H9 (cell line): ENCODE measurements at regions not wholly inside any gene's neighbourhood (a gene's known extent, or its start where the extent isn't known, plus 50 kb on each side); places are given as distances from the start of the nearest gene placed in this dataset.

Experiments used
- DNase-seq: peaks from one replicate; pipeline ENCODE4 v3.0.0-alpha.2; 2017
- H2AFZ ChIP-seq: one replicate; pipeline ENCODE4 v1.6.1; 2013; ENCODE audit warnings: mild to moderate bottlenecking, low read length, control low read depth, moderate library complexity
- H2AK5ac ChIP-seq: 2 replicates; pipeline ENCODE4 v1.6.1; 2013; ENCODE audit warnings: low read length, control low read depth, mixed read lengths; ENCODE audit not compliant: insufficient read length
- H2BK120ac ChIP-seq: one replicate; pipeline ENCODE4 v1.6.1; 2013; ENCODE audit warnings: low read depth, mild to moderate bottlenecking, low read length, control low read depth, inconsistent platforms; ENCODE audit not compliant: poor library complexity, severe bottlenecking
- H2BK12ac ChIP-seq: 2 replicates; pipeline ENCODE4 v1.6.1; 2013; ENCODE audit warnings: low read length, control low read depth, mixed read lengths, low read depth; ENCODE audit not compliant: insufficient read length
- H2BK15ac ChIP-seq: 2 replicates; pipeline ENCODE4 v1.6.1; 2013; ENCODE audit warnings: low read depth, low read length, control low read depth
- H2BK20ac ChIP-seq: one replicate; pipeline ENCODE4 v1.6.1; 2013; ENCODE audit warnings: low read depth, mild to moderate bottlenecking, low read length, control low read depth, inconsistent platforms; ENCODE audit not compliant: poor library complexity, severe bottlenecking
- H2BK5ac ChIP-seq: 2 replicates; pipeline ENCODE4 v1.6.1; 2013; ENCODE audit warnings: low read length, control low read depth, mixed read lengths; ENCODE audit not compliant: insufficient read length
- H3K14ac ChIP-seq: 2 replicates; pipeline ENCODE4 v1.6.1; 2013; ENCODE audit warnings: low read length, control low read depth; ENCODE audit not compliant: insufficient read depth
- H3K18ac ChIP-seq: 2 replicates; pipeline ENCODE4 v1.6.1; 2013; ENCODE audit warnings: low read depth, mild to moderate bottlenecking, mixed read lengths, low read length, control low read depth; ENCODE audit not compliant: insufficient read length
- H3K23ac ChIP-seq: 2 replicates; pipeline ENCODE4 v1.6.1; 2013; ENCODE audit warnings: low read length, control low read depth, mixed read lengths, low read depth; ENCODE audit not compliant: insufficient read length
- H3K23me2 ChIP-seq: 2 replicates; pipeline ENCODE4 v1.6.1; 2013; ENCODE audit warnings: low read depth, mild to moderate bottlenecking, mixed read lengths, low read length, control low read depth; ENCODE audit not compliant: insufficient read length, poor library complexity, severe bottlenecking
- H3K27ac ChIP-seq: 2 replicates; pipeline ENCODE4 v1.5.1; 2013; ENCODE audit warnings: low read length, control low read depth, mixed read lengths, low read depth; ENCODE audit not compliant: insufficient read length
- H3K27me3 ChIP-seq: 2 replicates; pipeline ENCODE4 v1.6.1; 2013; ENCODE audit warnings: low read length, control low read depth, inconsistent platforms; ENCODE audit not compliant: insufficient read depth
- H3K4ac ChIP-seq: 2 replicates; pipeline ENCODE4 v1.6.1; 2013; ENCODE audit warnings: low read depth, mild to moderate bottlenecking, control low read depth, inconsistent platforms, low read length, moderate library complexity
- H3K4me1 ChIP-seq: 2 replicates; pipeline ENCODE4 v1.6.1; 2013; ENCODE audit warnings: low read length, control low read depth, inconsistent platforms; ENCODE audit not compliant: insufficient read depth
- H3K4me2 ChIP-seq: 2 replicates; pipeline ENCODE4 v1.6.1; 2013; ENCODE audit warnings: low read length, control low read depth, mixed read lengths; ENCODE audit not compliant: insufficient read length, insufficient read depth
- H3K56ac ChIP-seq: 2 replicates; pipeline ENCODE4 v1.6.1; 2013; ENCODE audit warnings: low read depth, mild to moderate bottlenecking, mixed read lengths, low read length, control low read depth; ENCODE audit not compliant: insufficient read length
- H3K79me1 ChIP-seq: 2 replicates; pipeline ENCODE4 v1.6.1; 2013; ENCODE audit warnings: low read depth, mild to moderate bottlenecking, moderate library complexity, low read length, control low read depth, inconsistent platforms; ENCODE audit not compliant: insufficient read depth, poor library complexity, severe bottlenecking
- H3K79me2 ChIP-seq: 2 replicates; pipeline ENCODE4 v1.6.1; 2013; ENCODE audit warnings: low read length, control low read depth, inconsistent platforms; ENCODE audit not compliant: insufficient read depth
- H3K9ac ChIP-seq: 2 replicates; pipeline ENCODE4 v1.6.1; 2013; ENCODE audit warnings: low read length, control low read depth, mixed read lengths; ENCODE audit not compliant: insufficient read length; ENCODE audit errors: extremely low read depth
- H3K9me3 ChIP-seq: one replicate; pipeline ENCODE4 v1.6.1; 2013; ENCODE audit warnings: low read depth, low read length, inconsistent platforms; ENCODE audit not compliant: control insufficient read depth
- H3T11ph ChIP-seq: one replicate; pipeline ENCODE4 v1.6.1; 2013; ENCODE audit warnings: mild to moderate bottlenecking, low read length, control low read depth, inconsistent platforms
- H4K20me1 ChIP-seq: one replicate; pipeline ENCODE4 v1.6.1; 2013; ENCODE audit not compliant: control insufficient read depth, insufficient read length, insufficient read depth
- H4K5ac ChIP-seq: 2 replicates; pipeline ENCODE4 v1.6.1; 2013; ENCODE audit warnings: low read depth, mild to moderate bottlenecking, mixed read lengths, low read length, control low read depth; ENCODE audit not compliant: insufficient read length
- H4K8ac ChIP-seq: replicated peaks from 2 replicates; pipeline ENCODE4 v1.6.1; 2013; ENCODE audit warnings: low read length, control low read depth, mixed read lengths, low read depth; ENCODE audit not compliant: insufficient read length
- H4K91ac ChIP-seq: 2 replicates; pipeline ENCODE4 v1.6.1; 2013; ENCODE audit warnings: low read depth, mild to moderate bottlenecking, moderate library complexity, mixed read lengths, low read length, control low read depth; ENCODE audit not compliant: insufficient read length
- H3K27ac Mint-ChIP-seq, 3 experiments: 2 replicates in 2 of 3; 3 replicates in 1 of 3; pipeline ENCODE4 v1.8.0; 2020 to 2021; ENCODE audit warnings: mixed read lengths in 3 of 3, mild to moderate bottlenecking in 1 of 3, moderate library complexity in 1 of 3
- H3K27me3 Mint-ChIP-seq: 2 replicates; pipeline ENCODE4 v1.8.0; 2021; ENCODE audit warnings: low read depth, mild to moderate bottlenecking, moderate library complexity, mixed read lengths
- H3K36me3 Mint-ChIP-seq, 3 experiments: 2 replicates in 2 of 3; 3 replicates in 1 of 3; pipeline ENCODE4 v1.8.0; 2020 to 2021; ENCODE audit warnings: low read depth in 3 of 3, mixed read lengths in 3 of 3; ENCODE audit not compliant: insufficient read depth in 1 of 3
- H3K4me1 Mint-ChIP-seq, 2 experiments: 2 replicates each; pipeline ENCODE4 v1.8.0; 2020; ENCODE audit warnings: mixed read lengths in 2 of 2
- H3K4me3 Mint-ChIP-seq, 2 experiments: 2 replicates in 1 of 2; 3 replicates in 1 of 2; pipeline ENCODE4 v1.8.0; 2020 to 2021; ENCODE audit warnings: mild to moderate bottlenecking in 2 of 2, mixed read lengths in 2 of 2, moderate library complexity in 1 of 2
- H3K9me3 Mint-ChIP-seq, 2 experiments: 2 replicates in 1 of 2; 3 replicates in 1 of 2; pipeline ENCODE4 v1.8.0; 2020; ENCODE audit warnings: mild to moderate bottlenecking in 2 of 2, mixed read lengths in 2 of 2, moderate library complexity in 1 of 2
- CTCF ChIP-seq: fragments of 200-600 bp; sonication (generic); conservative IDR thresholded peaks from 3 replicates; pipeline ENCODE4 v1.8.0; 2021; ENCODE audit warnings: antibody characterized with exemption, mild to moderate bottlenecking
- WGBS: extraction: QIAGEN DNeasy Blood & Tissue Kit; methylation state at CpG from one replicate; pipeline ENCODE4 v1.1.7; 2013; ENCODE audit warnings: missing lambda C conversion rate, low lambda C conversion rate, mixed read lengths; ENCODE audit not compliant: insufficient read length; ENCODE audit errors: extremely low coverage; 5-methylcytosine and 5-hydroxymethylcytosine counted together

GRCh38 chr17:37833237-37833859, 88.5 kb upstream of the HNF1B start:
- Mint-ChIP-seq H3K27me3 (no peaks in the 10 kb centered on the region), H3K4me1 (peaks cover 20 to 25% of the 10 kb centered on the region in 2 experiments), H3K36me3 (no peaks in the 10 kb centered on the region), H3K27ac (no peak overlapping the region), H3K9me3 (no peaks in the 10 kb centered on the region), H3K4me3 (no peak overlapping the region)
- Histone ChIP-seq H3K14ac (no peak overlapping the region), H3K79me2 (no peaks in the 10 kb centered on the region), H4K5ac (no peak overlapping the region), H2AK5ac (no peak overlapping the region), H2BK120ac (no peak overlapping the region), H3K23me2 (no peaks in the 10 kb centered on the region), H3K4ac (no peak overlapping the region), H2BK20ac (no peak overlapping the region), H3K79me1 (no peaks in the 10 kb centered on the region), H3K4me2 (no peak overlapping the region), H2BK12ac (no peak overlapping the region), H3K9ac (no peak overlapping the region), H3K18ac (no peak overlapping the region), H3K23ac (no peak overlapping the region), H3K27ac (no peak overlapping the region), H4K20me1 (no peaks in the 10 kb centered on the region), H2AFZ (no peak overlapping the region), H3K9me3 (no peaks in the 10 kb centered on the region), H2BK15ac (no peak overlapping the region), H3K4me1 (peaks cover 2% of the 10 kb centered on the region; the same call in 1 of the 2 replicates), H3K27me3 (no peaks in the 10 kb centered on the region), H4K91ac (no peak overlapping the region), H4K8ac (no peak overlapping the region), H3K56ac (no peak overlapping the region), H2BK5ac (no peak overlapping the region), H3T11ph (no peak overlapping the region)
- TF ChIP-seq CTCF, result no peak
- no peak for DNase-seq
- no CpG with 5 or more reads among the region's 11 CpGs for WGBS
